ENCODE measurements at regions not wholly inside any gene's neighbourhood (a gene's known extent, or its start where the extent isn't known, plus 50 kb on each side); places are given as distances from the start of the nearest gene placed in this dataset.

- Mint-ChIP-seq H3K4me3 (no peak overlapping the region), H3K4me1 (ENCODE audit: low read depth) (no peaks in the 10 kb centered on the region), H3K27ac (no peak overlapping the region), H3K27me3 (no peaks in the 10 kb centered on the region), H3K9me3 (no peaks in the 10 kb centered on the region), H3K36me3 (ENCODE audit: low read depth) (no peaks in the 10 kb centered on the region)
- POLR2A ChIA-PET, result no interaction called here
- ATAC-seq, result no peak
- no peak for DNase-seq
- TF ChIP-seq, protein P1, sequence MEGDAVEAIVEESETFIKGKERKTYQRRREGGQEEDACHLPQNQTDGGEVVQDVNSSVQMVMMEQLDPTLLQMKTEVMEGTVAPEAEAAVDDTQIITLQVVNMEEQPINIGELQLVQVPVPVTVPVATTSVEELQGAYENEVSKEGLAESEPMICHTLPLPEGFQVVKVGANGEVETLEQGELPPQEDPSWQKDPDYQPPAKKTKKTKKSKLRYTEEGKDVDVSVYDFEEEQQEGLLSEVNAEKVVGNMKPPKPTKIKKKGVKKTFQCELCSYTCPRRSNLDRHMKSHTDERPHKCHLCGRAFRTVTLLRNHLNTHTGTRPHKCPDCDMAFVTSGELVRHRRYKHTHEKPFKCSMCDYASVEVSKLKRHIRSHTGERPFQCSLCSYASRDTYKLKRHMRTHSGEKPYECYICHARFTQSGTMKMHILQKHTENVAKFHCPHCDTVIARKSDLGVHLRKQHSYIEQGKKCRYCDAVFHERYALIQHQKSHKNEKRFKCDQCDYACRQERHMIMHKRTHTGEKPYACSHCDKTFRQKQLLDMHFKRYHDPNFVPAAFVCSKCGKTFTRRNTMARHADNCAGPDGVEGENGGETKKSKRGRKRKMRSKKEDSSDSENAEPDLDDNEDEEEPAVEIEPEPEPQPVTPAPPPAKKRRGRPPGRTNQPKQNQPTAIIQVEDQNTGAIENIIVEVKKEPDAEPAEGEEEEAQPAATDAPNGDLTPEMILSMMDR (IDR thresholded peaks at IDR 0.05), result no peak
- intact Hi-C loops (cut with micrococcal nuclease), result no loop called here
- CTCF ChIA-PET, result no interaction called here
Measured at GRCh38 chr1:38121231-38121680, 74.7 kb upstream of the POU3F1 start.

DNA sequence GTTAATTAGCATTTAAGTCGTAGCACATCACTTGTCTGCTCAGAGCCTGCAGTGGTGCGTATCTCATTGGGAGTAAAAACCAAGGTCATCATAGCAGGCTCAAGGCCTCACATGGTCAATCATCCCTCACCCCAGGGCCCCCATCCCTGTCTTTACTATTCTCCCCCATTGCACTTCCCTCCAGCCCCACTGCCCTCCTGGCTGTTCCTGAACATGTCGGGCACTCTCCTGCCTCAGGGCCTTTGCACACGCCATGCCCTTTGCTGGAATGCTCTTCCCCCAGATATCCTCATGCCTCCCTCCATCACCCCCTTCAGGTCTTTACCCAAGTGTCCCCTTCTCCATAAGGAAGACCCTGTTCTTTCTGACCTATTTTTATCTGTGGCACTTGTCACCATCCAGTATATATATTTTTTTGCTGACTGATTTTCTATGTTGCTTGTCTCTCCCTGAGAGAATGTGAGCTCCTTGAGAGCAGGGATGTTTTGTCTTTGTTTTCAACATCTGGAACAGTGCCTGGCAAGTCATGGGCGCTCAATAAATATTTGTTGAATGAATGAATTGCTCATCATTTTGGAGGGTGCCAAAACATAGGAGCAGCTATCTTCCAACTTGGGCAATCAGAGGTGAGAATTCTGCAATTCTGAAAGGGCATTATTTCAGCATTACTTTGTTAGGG is 74.1 kb upstream of the POU3F1 start:
- POLR2A ChIA-PET, result interaction anchor here (0.7 kb wide), 1 partner anchor 62 kb away, joined by 3 read pairs; no protein-coding TSS in a partner anchor
- Mint-ChIP-seq H3K9me3 (no peaks in the 10 kb centered on the region), H3K4me1 (ENCODE audit: low read depth) (no peaks in the 10 kb centered on the region), H3K27ac (no peak overlapping the region), H3K27me3 (no peaks in the 10 kb centered on the region), H3K36me3 (ENCODE audit: low read depth) (no peaks in the 10 kb centered on the region), H3K4me3 (no peak overlapping the region)
- ATAC-seq, result no peak
- TF ChIP-seq, protein P1 (IDR thresholded peaks at IDR 0.05), result no peak
- CTCF ChIA-PET, result no interaction called here
- intact Hi-C loops (cut with micrococcal nuclease), result no loop called here
- no peak for DNase-seq

GRCh38 chr1:38118976-38119375 is 72.4 kb upstream of the POU3F1 start:
- CTCF ChIA-PET, result no interaction called here
- ATAC-seq (no peak), DNase-seq (no peak)
- H3K4me3 Mint-ChIP-seq, result no peak overlapping the region
- no peaks in the 10 kb centered on the region for H3K4me1 Mint-ChIP-seq (ENCODE audit: low read depth)
- H3K9me3 Mint-ChIP-seq, result no peaks in the 10 kb centered on the region
- H3K27ac Mint-ChIP-seq, result no peak overlapping the region
- TF ChIP-seq, protein P1 (IDR thresholded peaks at IDR 0.05), result no peak
- POLR2A ChIA-PET, result no interaction called here
- intact Hi-C loops (cut with micrococcal nuclease), result no loop called here
- H3K36me3 Mint-ChIP-seq (ENCODE audit: low read depth), result no peaks in the 10 kb centered on the region
- peaks cover 3% of the 10 kb centered on the region for H3K27me3 Mint-ChIP-seq

DNA sequence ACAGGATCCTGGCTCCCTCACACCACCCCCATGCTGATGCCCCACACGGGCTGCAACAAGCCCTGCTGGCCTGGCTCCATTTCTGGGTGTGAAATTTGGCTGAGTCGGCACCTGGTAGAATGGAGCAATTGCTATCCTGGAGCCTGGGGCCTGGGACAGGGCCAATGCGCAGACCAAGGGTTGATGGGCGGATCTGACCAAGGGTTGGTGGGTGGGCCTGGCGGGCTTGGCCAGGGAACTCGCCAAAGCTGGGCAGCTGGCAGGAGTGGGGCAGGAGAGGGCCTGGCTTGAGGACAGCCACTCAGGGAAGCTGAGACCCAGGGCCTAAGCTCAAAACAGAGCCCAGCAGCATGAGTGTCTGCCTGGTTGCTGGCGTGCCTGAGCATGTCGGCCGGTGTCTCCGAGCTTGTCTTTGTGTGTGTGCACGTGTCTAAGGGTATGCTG is 70.9 kb upstream of the POU3F1 start:
- intact Hi-C loops (cut with micrococcal nuclease), result no loop called here
- DNase-seq (no peak), ATAC-seq (no peak)
- TF ChIP-seq, protein P1 (IDR thresholded peaks at IDR 0.05), result no peak
- Mint-ChIP-seq H3K9me3 (no peaks in the 10 kb centered on the region), H3K4me1 (ENCODE audit: low read depth) (no peaks in the 10 kb centered on the region), H3K36me3 (ENCODE audit: low read depth) (no peaks in the 10 kb centered on the region), H3K27me3 (peaks cover 3% of the 10 kb centered on the region), H3K27ac (no peak overlapping the region), H3K4me3 (no peak overlapping the region)
- CTCF ChIA-PET, result no interaction called here
- POLR2A ChIA-PET, result interaction anchor here (0.5 kb wide), 1 partner anchor 367 kb away, joined by 3 read pairs; no protein-coding TSS in a partner anchor

GRCh38 chr1:38115682-38116202 is 69.1 kb upstream of the POU3F1 start:
- no peaks in the 10 kb centered on the region for H3K4me1 Mint-ChIP-seq (ENCODE audit: low read depth)
- H3K9me3 Mint-ChIP-seq, result no peaks in the 10 kb centered on the region
- TF ChIP-seq, protein P1 (IDR thresholded peaks at IDR 0.05), result no peak
- H3K27me3 Mint-ChIP-seq, result peaks cover 3% of the 10 kb centered on the region
- DNase-seq (no peak), ATAC-seq (no peak)
- no peak overlapping the region for H3K4me3 Mint-ChIP-seq
- no peaks in the 10 kb centered on the region for H3K36me3 Mint-ChIP-seq (ENCODE audit: low read depth)
- ChIA-PET CTCF (no interaction called here), POLR2A (no interaction called here)
- H3K27ac Mint-ChIP-seq, result no peak overlapping the region
- intact Hi-C loops (cut with micrococcal nuclease), result no loop called here

All from activated CD8-positive, alpha-beta T cell treated with anti-CD3 and anti-CD28 coated beads for 36 hours (primary cell).